GM19463 (cell line): ENCODE measurements at regions not wholly inside any gene's neighbourhood (a gene's known extent, or its start where the extent isn't known, plus 50 kb on each side); places are given as distances from the start of the nearest gene placed in this dataset.

Source experiments
- ATAC-seq: cut with Tn5 transposase; IDR thresholded peaks from one replicate; pipeline ENCODE4 v1.9.1; 2021; ENCODE audit warnings: mild to moderate bottlenecking, moderate library complexity; ENCODE audit not compliant: unreplicated experiment

- no peak for ATAC-seq
Observed at GRCh38 chr1:104921525-104921924, 1171.8 kb downstream of the AMY1C start.

GRCh38 chr1:104923075-104923474 lies 1173.4 kb downstream of the AMY1C start:
- ATAC-seq = no peak

GRCh38 chr1:104929280-104929679 lies 1179.6 kb downstream of the AMY1C start:
- ATAC-seq = no peak

GRCh38 chr1:104932030-104932915 lies 1182.6 kb downstream of the AMY1C start:
- ATAC-seq = peak; percentile 54

GRCh38 chr1:104932949-104933679 lies 1183.4 kb downstream of the AMY1C start:
- ATAC-seq = peak; percentile 29

- ATAC-seq = no peak
Observed at GRCh38 chr1:104933846-104934245, 1184.1 kb downstream of the AMY1C start.

- no peak for ATAC-seq
Observed at GRCh38 chr1:104945406-104945805, 1195.7 kb downstream of the AMY1C start.

- ATAC-seq = no peak
Observed at GRCh38 chr1:104946558-104947210, 1197.0 kb downstream of the AMY1C start.

GRCh38 chr1:104953555-104953954 lies 1203.9 kb downstream of the AMY1C start:
- ATAC-seq = no peak

GRCh38 chr1:104973516-104973915 lies 1223.8 kb downstream of the AMY1C start:
- no peak for ATAC-seq

- no peak for ATAC-seq
Observed at GRCh38 chr1:104979651-104980050, 1230.0 kb downstream of the AMY1C start.

GRCh38 chr1:104987210-104987609 lies 1237.5 kb downstream of the AMY1C start:
- ATAC-seq = peak; percentile 97

GRCh38 chr1:104989012-104989411 lies 1239.3 kb downstream of the AMY1C start:
- no peak for ATAC-seq

- ATAC-seq = no peak
Observed at GRCh38 chr1:104991702-104992101, 1242.0 kb downstream of the AMY1C start.

GRCh38 chr1:105000793-105001192 lies 1251.1 kb downstream of the AMY1C start:
- ATAC-seq = no peak

- ATAC-seq = no peak
Observed at GRCh38 chr1:105004515-105004914, 1254.8 kb downstream of the AMY1C start.

- no peak for ATAC-seq
Observed at GRCh38 chr1:105005594-105006195, 1256.0 kb downstream of the AMY1C start.

GRCh38 chr1:105017587-105017986 lies 1267.9 kb downstream of the AMY1C start:
- no peak for ATAC-seq

- no peak for ATAC-seq
Observed at GRCh38 chr1:105023719-105024118, 1274.0 kb downstream of the AMY1C start.

GRCh38 chr1:105027838-105028471 lies 1278.3 kb downstream of the AMY1C start:
- no peak for ATAC-seq

GRCh38 chr1:105072446-105072845 lies 1322.7 kb downstream of the AMY1C start:
- no peak for ATAC-seq
